ENCODE measurements at regions not wholly inside any gene's neighbourhood (a gene's known extent, or its start where the extent isn't known, plus 50 kb on each side); places are given as distances from the start of the nearest gene placed in this dataset.
A peak's percentile ranks its signal among the peaks of the same experiment; 100 is the strongest.

DNA sequence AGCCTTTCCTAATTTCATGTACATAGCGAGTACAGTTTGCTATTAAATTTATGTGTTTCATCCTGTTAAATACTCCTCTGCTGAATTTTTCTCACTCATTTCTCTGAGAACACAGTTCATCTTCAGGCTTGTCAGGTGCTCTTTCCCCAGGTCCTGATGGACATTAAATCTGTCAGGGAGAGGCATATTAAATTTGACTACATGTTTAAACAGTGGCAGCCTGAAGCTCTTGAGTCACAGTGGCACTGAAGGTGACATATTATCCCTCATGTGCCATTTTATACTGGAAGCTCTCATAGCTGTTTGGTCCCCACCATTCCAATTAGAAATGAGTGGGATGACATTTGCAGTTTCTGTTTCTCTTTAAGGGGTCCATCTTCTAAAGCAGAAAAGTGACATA is 1089.6 kb upstream of the SORCS1 start:
- H3K4me3 ChIP-seq (replicated peaks; ENCODE audit: low read depth, low read length) = no peak overlapping the region
- DNase-seq (ENCODE audit: low read depth) = no peak
- TF ChIP-seq CTCF (IDR thresholded peaks at IDR 0.05; ENCODE audit: low read length, missing control alignments) = no peak

GRCh38 chr10:108252771-108253170 is 1088.3 kb upstream of the SORCS1 start:
- no peak for TF ChIP-seq CTCF (IDR thresholded peaks at IDR 0.05; ENCODE audit: low read length, missing control alignments)
- H3K4me3 ChIP-seq (replicated peaks; ENCODE audit: low read depth, low read length) = no peak overlapping the region
- no peak for DNase-seq (ENCODE audit: low read depth)

GRCh38 chr10:108250936-108251620 is 1086.6 kb upstream of the SORCS1 start:
- peak; percentile 4 for DNase-seq (ENCODE audit: low read depth)
- TF ChIP-seq CTCF (IDR thresholded peaks at IDR 0.05; ENCODE audit: low read length, missing control alignments) = no peak

DNA sequence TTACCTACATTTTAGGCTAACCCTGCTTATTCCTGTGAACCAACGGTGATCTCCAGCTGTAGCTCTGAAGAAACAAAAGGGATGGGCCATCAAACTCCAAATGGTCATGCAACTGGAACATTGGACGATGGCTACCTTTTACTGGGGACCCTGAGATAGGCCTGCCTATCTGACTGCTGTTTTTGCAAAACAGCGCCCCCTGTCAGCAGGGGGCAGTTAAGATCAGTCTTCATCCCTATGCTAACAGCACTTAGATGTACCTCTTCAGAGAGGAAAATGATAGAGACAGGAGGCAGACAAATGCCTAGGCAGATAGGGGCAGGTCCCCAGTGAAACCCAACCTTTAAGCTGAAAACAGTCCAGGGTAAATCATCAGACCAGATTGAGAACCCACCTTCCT is 1085.4 kb upstream of the SORCS1 start:
- TF ChIP-seq CTCF (IDR thresholded peaks at IDR 0.05; ENCODE audit: low read length, missing control alignments) = no peak
- no peak for DNase-seq (ENCODE audit: low read depth)
- H3K4me3 ChIP-seq (replicated peaks; ENCODE audit: low read depth, low read length) = no peak overlapping the region

More at GRCh38 chr10:108250936-108251620, 1086.6 kb upstream of the SORCS1 start:
- no peak overlapping the region for H3K4me3 ChIP-seq (replicated peaks; ENCODE audit: low read depth, low read length)

DNA sequence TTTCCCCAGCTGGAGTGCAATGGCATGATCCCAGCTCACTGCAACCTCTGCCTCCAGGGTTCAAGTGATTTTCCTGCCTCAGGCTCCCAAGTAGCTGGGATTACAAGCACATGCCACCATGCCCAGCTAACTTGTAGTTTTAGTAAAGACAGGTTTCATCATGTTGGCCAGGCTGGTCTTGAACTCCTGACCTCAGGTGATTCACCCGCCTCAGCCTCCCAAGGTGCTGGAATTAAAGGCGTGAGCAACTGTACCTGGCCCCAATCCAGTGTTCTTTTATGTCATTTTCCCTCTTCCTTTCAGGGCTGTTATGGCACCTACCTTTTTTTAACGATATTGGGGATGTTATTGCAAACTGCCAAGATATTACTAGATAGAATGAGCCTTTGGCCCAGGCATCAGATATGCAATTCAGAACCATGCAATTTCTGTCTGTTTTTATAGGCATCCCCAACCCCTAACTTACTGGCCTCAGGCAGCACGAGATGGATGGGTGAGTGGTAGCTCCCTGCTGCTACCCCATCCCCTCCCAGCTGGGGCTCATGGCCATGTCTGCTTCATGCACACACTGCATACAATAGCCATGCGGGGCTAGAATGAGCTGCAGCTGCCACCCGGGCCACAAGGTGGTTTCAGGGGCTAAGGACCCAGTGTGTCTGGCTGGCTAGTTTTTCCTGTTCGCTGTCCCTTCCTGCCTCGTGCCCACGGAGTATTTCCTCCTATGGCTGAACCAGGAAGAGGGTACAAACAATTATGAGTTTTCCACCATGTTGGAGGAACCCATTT is 1080.1 kb upstream of the SORCS1 start:
- TF ChIP-seq CTCF (IDR thresholded peaks at IDR 0.05; ENCODE audit: low read length, missing control alignments) = no peak
- DNase-seq (ENCODE audit: low read depth) = no peak
- no peak overlapping the region for H3K4me3 ChIP-seq (replicated peaks; ENCODE audit: low read depth, low read length)

- DNase-seq (ENCODE audit: low read depth) = no peak
- no peak for TF ChIP-seq CTCF (IDR thresholded peaks at IDR 0.05; ENCODE audit: low read length, missing control alignments)
- H3K4me3 ChIP-seq (replicated peaks; ENCODE audit: low read depth, low read length) = no peak overlapping the region
These were observed 1076.7 kb upstream of the SORCS1 start for GRCh38 chr10:108241166-108241565.

All from fibroblast of pulmonary artery (primary cell).